ENCODE measurements at regions not wholly inside any gene's neighbourhood (a gene's known extent, or its start where the extent isn't known, plus 50 kb on each side); places are given as distances from the start of the nearest gene placed in this dataset.

- no peak for TF ChIP-seq CTCF (conservative IDR thresholded peaks at IDR 0.05; ENCODE audit: low read depth, low read length)
- no peak for TF ChIP-seq NFE2L2 (IDR thresholded peaks at IDR 0.05; ENCODE audit: low read depth, low read length)
- TF ChIP-seq POLR2A (IDR thresholded peaks at IDR 0.05; ENCODE audit: low read depth, low read length) = no peak
- no peak for TF ChIP-seq RAD21 (IDR thresholded peaks at IDR 0.05; ENCODE audit: low read length)
- no peak for TF ChIP-seq MAFK (IDR thresholded peaks at IDR 0.05; ENCODE audit: low read depth, low read length)
- no peak for TF ChIP-seq CEBPB (IDR thresholded peaks at IDR 0.05; ENCODE audit: low read depth, low read length)
- TF ChIP-seq, protein P1, sequence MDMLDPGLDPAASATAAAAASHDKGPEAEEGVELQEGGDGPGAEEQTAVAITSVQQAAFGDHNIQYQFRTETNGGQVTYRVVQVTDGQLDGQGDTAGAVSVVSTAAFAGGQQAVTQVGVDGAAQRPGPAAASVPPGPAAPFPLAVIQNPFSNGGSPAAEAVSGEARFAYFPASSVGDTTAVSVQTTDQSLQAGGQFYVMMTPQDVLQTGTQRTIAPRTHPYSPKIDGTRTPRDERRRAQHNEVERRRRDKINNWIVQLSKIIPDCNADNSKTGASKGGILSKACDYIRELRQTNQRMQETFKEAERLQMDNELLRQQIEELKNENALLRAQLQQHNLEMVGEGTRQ (IDR thresholded peaks at IDR 0.05; ENCODE audit: low read depth, low read length) = no peak
- TF ChIP-seq RFX5 (IDR thresholded peaks at IDR 0.05; ENCODE audit: low read depth, low read length) = no peak
- TF ChIP-seq MAZ (IDR thresholded peaks at IDR 0.05; ENCODE audit: borderline replicate concordance, low read depth, low read length) = no peak
- TF ChIP-seq CHD1 (IDR thresholded peaks at IDR 0.05; ENCODE audit: low read depth, low read length) = no peak
- TF ChIP-seq SMC3 (IDR thresholded peaks at IDR 0.05; ENCODE audit: low read depth, low read length) = no peak
- TF ChIP-seq, protein P2, sequence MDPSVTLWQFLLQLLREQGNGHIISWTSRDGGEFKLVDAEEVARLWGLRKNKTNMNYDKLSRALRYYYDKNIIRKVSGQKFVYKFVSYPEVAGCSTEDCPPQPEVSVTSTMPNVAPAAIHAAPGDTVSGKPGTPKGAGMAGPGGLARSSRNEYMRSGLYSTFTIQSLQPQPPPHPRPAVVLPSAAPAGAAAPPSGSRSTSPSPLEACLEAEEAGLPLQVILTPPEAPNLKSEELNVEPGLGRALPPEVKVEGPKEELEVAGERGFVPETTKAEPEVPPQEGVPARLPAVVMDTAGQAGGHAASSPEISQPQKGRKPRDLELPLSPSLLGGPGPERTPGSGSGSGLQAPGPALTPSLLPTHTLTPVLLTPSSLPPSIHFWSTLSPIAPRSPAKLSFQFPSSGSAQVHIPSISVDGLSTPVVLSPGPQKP (IDR thresholded peaks at IDR 0.05; ENCODE audit: borderline replicate concordance, low read depth, low read length) = no peak
Measured at GRCh38 chr2:16061441-16062217, 121.3 kb downstream of the MYCN start.

All from IMR-90 (cell line).